ENCODE measurements at regions not wholly inside any gene's neighbourhood (a gene's known extent, or its start where the extent isn't known, plus 50 kb on each side); places are given as distances from the start of the nearest gene placed in this dataset.

GRCh38 chr5:58040846-58041245 is 419.0 kb downstream of the PLK2 start:
- no peak for DNase-seq (ENCODE audit: extremely low read depth, low read depth, low spot score)

GRCh38 chr5:58040044-58040443 is 419.8 kb downstream of the PLK2 start:
- no peak for DNase-seq (ENCODE audit: extremely low read depth, low read depth, low spot score)

- no peak for DNase-seq (ENCODE audit: extremely low read depth, low read depth, low spot score)
Measured at GRCh38 chr5:58037899-58038298, 422.0 kb downstream of the PLK2 start.

- no peak for DNase-seq (ENCODE audit: extremely low read depth, low read depth, low spot score)
Measured at GRCh38 chr5:58025809-58026208, 434.1 kb downstream of the PLK2 start.

DNA sequence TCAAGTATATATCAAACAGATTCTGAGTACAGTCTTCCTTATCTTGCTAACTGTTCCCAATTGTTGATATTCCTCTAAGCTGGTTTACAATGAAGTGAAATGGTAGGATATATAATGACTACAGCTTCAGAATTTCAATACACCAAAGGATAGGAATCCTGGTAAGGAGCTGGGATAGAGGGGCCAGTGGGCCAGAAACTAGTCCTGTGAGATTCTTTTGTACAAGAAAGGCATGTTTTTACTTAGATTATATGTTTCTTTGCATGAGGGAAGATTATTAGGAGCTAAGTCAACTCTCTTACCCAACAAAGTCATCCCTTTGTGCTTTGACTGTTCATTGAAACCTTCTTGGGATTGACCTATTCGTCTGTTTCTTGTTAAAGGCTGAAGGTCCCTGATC is 435.7 kb downstream of the PLK2 start:
- DNase-seq (ENCODE audit: extremely low read depth, low read depth, low spot score) = no peak

DNA sequence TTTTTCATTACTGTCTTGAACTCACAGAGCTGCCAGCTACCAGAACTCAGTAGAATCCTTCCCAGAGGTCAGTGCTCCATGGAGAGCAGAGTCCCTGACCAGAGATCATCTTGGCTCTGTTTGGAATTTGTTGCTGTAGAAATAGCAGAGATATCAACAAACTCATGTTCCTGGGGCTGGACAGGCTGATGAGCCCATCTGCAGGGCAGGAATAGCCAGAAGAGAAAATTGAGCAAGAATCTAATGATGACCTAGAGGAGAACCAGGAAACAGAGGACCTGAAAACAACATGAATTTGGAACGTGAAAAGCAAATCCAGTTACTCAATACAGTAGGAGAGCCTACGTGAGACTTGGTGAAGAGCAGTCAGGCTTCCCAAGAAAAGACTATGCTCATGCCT is 437.8 kb downstream of the PLK2 start:
- no peak for DNase-seq (ENCODE audit: extremely low read depth, low read depth, low spot score)

GRCh38 chr5:58021466-58021865 is 438.4 kb downstream of the PLK2 start:
- no peak for DNase-seq (ENCODE audit: extremely low read depth, low read depth, low spot score)

DNA sequence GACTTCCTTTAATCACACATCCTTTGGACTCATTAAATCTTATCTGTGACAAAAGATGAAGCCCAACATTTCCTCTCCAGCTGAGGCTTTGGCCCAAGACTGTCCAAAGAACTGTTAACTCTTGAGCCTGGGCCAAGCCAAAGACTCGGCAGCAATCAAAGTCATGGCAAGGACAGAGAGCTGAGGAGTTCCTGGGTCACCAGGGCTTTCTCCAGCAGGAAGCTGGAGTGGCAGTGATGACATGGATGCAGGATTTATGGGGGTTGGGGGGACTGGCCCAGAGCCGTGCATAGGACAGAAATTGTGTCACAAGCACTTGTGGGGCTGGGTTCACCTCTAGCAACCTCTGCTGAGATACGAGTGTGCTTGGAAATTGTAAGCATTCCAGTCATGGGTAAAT is 440.3 kb downstream of the PLK2 start:
- DNase-seq (ENCODE audit: extremely low read depth, low read depth, low spot score) = peak; percentile 76

DNA sequence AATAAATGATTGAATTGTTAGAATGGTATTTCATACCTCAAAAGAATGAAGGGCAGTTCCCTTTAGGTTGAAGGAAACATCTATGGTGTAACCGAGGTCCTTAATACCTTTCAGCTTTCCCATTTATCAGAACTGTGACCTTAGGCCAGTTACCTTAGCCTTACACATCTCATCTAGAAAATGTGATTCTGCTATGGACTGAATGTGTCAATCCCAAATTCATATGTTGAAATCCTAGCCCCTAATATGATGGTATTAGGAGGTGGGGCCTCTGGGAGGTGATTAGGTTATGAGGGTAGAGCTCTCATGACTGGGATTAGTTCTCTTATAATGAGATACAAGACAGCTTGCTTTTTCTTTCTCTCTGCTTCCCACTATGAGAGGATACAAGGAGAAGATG is 441.9 kb downstream of the PLK2 start:
- DNase-seq (ENCODE audit: extremely low read depth, low read depth, low spot score) = no peak

- no peak for DNase-seq (ENCODE audit: extremely low read depth, low read depth, low spot score)
Measured at GRCh38 chr5:58016877-58017276, 443.0 kb downstream of the PLK2 start.

DNA sequence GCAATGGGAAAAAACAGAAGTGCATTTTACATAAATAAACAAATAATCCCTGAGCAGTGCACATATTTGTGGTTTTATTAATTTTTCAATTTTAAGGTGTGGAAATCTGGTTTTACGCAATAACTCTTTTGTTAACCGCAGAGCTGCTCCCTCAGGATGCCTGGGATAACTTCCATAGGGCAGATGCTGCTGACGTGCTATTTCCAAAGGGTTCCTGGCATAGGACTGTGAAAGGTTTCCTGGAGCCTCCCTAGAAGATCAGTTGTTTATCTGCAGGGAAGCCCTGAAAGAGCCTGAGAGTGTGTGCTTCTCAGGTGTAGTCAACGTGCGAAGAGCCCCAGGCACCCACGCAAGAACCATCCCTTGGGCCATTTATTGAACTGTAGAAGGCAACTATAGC is 443.5 kb downstream of the PLK2 start:
- no peak for DNase-seq (ENCODE audit: extremely low read depth, low read depth, low spot score)

- no peak for DNase-seq (ENCODE audit: extremely low read depth, low read depth, low spot score)
Measured at GRCh38 chr5:58015175-58015574, 444.7 kb downstream of the PLK2 start.

DNA sequence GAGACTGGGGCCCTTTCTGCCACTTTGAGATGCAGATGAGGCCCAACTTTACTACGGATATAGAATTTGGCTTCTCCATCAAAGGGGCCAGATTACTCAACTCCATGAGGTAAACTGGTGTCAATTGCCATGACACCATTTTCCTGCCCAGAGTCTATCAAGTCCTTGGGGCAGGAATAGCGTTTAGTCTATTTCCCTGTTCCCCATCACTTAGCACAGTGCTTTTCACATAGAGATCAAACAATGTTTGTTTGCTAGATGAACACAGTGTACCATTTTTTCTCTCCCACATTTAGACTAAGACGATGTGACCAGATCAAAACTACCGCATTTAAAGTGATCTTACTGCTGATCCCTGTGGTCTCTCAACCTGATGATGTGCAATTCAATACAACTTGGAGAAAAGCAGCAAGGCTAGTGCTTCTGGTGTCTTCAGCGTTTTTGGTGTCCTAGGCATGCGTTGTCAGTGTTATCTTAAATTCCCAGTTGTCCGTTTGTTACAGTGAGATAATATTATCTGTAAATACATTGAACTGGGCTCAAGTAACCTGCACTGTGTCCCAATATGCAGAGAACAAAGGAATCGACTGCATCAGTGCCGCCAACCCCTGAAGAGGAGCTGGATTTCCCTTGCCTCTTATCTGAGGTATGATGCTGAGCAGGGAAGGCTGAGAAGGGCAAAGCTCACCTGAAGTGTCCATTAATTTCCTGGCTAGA is 446.2 kb downstream of the PLK2 start:
- no peak for DNase-seq (ENCODE audit: extremely low read depth, low read depth, low spot score)

- DNase-seq (ENCODE audit: extremely low read depth, low read depth, low spot score) = no peak
Measured at GRCh38 chr5:58012801-58013315, 447.0 kb downstream of the PLK2 start.

DNA sequence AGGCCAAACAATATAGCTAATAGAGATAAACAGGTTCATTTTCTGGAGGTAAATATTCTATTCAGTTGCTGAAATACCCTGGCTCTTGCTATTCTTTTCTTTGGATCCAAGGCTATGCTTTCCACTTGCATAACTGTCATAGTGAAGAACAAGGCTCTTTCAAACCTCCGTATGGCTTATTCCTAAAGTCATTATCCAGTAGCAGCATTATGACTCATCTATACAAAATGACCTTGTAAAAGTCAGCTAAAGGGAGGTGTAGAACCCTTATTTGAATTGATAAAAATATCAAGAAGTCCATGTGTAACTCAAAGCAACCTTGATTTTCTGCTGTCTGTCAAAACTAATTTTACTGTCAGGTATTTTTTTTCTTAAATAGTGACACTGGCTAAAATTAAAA is 447.8 kb downstream of the PLK2 start:
- no peak for DNase-seq (ENCODE audit: extremely low read depth, low read depth, low spot score)

DNA sequence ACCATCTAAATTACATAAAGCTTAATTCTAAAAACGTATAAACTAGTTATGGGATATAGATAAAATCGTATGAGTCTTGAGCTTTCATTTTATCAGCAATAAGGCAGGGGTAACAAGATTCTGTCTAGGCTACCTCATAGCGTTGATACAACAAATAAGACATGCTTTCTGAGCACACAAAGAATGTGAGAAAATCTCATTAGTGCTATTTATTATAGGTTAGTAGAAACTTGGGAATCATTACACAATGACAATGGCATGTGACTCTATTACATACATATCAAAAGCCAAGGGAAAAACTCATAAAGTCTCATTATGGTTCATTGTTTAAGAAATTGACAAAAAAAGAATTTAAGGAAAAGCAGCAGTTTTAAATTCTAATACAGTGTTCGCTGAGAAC is 448.6 kb downstream of the PLK2 start:
- no peak for DNase-seq (ENCODE audit: extremely low read depth, low read depth, low spot score)

DNA sequence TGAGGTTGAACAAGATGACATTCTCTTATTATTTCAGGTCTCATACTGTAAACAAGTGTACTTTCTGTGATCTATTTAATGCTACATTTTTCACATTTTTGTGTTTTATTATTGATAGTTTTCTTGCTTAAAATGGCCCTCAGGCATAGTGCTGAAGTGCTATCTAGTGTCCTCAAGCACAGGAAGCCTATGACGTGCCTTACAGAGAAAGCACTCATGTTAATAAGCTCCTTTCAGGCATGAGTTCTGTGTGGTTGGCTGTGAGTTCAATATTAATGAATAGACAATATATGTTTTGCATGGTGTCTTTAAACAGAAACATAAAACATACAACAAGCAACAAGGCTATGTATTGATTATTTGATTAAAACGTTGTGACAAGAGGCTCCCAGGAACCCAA is 450.1 kb downstream of the PLK2 start:
- no peak for DNase-seq (ENCODE audit: extremely low read depth, low read depth, low spot score)

- no peak for DNase-seq (ENCODE audit: extremely low read depth, low read depth, low spot score)
Measured at GRCh38 chr5:58002323-58002722, 457.6 kb downstream of the PLK2 start.

GRCh38 chr5:57993866-57994265 is 466.0 kb downstream of the PLK2 start:
- no peak for DNase-seq (ENCODE audit: extremely low read depth, low read depth, low spot score)

DNA sequence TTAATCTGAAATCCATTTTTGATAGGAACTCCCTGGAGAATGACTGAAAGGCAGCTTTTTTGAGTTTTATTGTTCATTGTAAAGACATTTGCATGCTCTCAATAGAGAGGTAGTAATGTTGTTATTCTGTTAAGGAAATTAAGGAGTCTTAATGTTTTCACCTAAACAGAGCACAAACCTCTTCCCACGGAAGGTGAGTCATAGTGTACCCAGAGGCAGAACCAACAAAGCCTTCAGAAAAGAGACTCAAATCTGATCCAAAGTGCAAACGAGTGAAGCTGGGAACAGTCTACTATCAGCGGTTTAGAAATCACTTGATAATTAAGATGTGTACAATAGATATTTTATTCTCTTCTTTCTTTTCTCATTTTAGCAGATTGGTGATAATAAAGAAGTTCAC is 470.5 kb downstream of the PLK2 start:
- DNase-seq (ENCODE audit: extremely low read depth, low read depth, low spot score) = no peak

DNA sequence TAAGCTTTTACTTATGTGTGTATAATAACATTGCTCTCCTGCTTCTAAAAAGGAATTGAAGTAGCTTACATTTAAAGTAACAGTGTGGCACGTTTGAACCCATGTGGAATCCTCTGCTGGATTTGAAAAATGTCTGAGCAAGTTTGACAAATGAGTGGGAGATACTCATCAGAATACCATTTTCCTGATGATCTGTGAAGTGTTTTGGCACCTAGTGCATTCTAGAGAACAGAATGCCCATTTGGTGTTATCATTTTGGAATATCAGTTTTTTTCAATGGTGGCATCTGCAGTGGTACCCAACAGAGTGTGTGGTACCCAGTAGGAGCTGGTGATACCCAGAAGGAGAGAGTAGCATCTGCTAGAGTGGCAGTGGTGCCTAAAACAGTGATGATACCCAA is 471.1 kb downstream of the PLK2 start:
- DNase-seq (ENCODE audit: extremely low read depth, low read depth, low spot score) = no peak

- no peak for DNase-seq (ENCODE audit: extremely low read depth, low read depth, low spot score)
Measured at GRCh38 chr5:57987552-57987951, 472.3 kb downstream of the PLK2 start.

GRCh38 chr5:57986761-57987341 is 473.0 kb downstream of the PLK2 start:
- no peak for DNase-seq (ENCODE audit: extremely low read depth, low read depth, low spot score)
